ENCODE measurements at regions not wholly inside any gene's neighbourhood (a gene's known extent, or its start where the extent isn't known, plus 50 kb on each side); places are given as distances from the start of the nearest gene placed in this dataset.

- TF ChIP-seq IRF3 (IDR thresholded peaks at IDR 0.05; ENCODE audit: low read depth, low read length), result no peak
- TF ChIP-seq NRF1 (IDR thresholded peaks at IDR 0.05; ENCODE audit: low read depth, low read length), result no peak
- TF ChIP-seq TCF12 (IDR thresholded peaks at IDR 0.05), result no peak
- TF ChIP-seq MAX (IDR thresholded peaks at IDR 0.05; ENCODE audit: low read depth), result no peak
- TF ChIP-seq POLR2AphosphoS5 (IDR thresholded peaks at IDR 0.05; ENCODE audit: low read depth, low read length), result no peak
- no peak for TF ChIP-seq JUND (IDR thresholded peaks at IDR 0.05)
- no peak for TF ChIP-seq GATA2 (CRISPR knock-in tag; IDR thresholded peaks at IDR 0.05)
- no peak for TF ChIP-seq PBX3 (IDR thresholded peaks at IDR 0.05)
- no peak for TF ChIP-seq REST (IDR thresholded peaks at IDR 0.05; ENCODE audit: low read depth, low read length)
- H3K9me3 ChIP-seq, result no peaks in the 10 kb centered on the region
These were observed 1674.9 kb downstream of the HACE1 start for GRCh38 chr6:103184776-103185175.

GRCh38 chr6:103183831-103184411 is 1675.8 kb downstream of the HACE1 start:
- H3K27ac ChIP-seq (ENCODE audit: low read depth in 2 of 2, low read length in 1 of 2), result no peak overlapping the region

More at GRCh38 chr6:103184776-103185175, 1674.9 kb downstream of the HACE1 start:
- ChIA-PET POLR2A (no interaction called here), CTCF (no interaction called here)
- Histone ChIP-seq H3K27ac (ENCODE audit: low read depth in 2 of 2, low read length in 1 of 2) (no peak overlapping the region), H4K20me1 (ENCODE audit: insufficient read depth) (no peaks in the 10 kb centered on the region), H3F3A (replicated peaks; ENCODE audit: insufficient read depth) (no peaks in the 10 kb centered on the region), H3K4me2 (no peak overlapping the region), H3K9me2 (no peaks in the 10 kb centered on the region), H3K4me1 (ENCODE audit: control insufficient read depth in 1 of 2, insufficient read depth in 2 of 2, low read depth in 1 of 2, low read length in 1 of 2) (no peaks in the 10 kb centered on the region), H3K79me2 (ENCODE audit: insufficient read depth) (no peaks in the 10 kb centered on the region), H3K4me3 (ENCODE audit: low read depth in 2 of 2, low read length in 1 of 2) (no peak overlapping the region), H3K27me3 (ENCODE audit: insufficient read depth) (no peaks in the 10 kb centered on the region), H2AFZ (ENCODE audit: low read depth) (no peak overlapping the region), H3K9ac (no peak overlapping the region), H3K36me3 (replicated peaks in 1 of 2; ENCODE audit: control insufficient read depth in 1 of 2, insufficient read depth in 2 of 2, low read length in 1 of 2) (no peaks in the 10 kb centered on the region)
- whole genome bisulfite sequencing (ENCODE audit: low lambda C conversion rate), result 42% methylated on average over 2 of the region's 3 CpGs
- no peak for DNase-seq

More at GRCh38 chr6:103183831-103184411, 1675.8 kb downstream of the HACE1 start:
- no peaks in the 10 kb centered on the region for H3K4me1 ChIP-seq (ENCODE audit: control insufficient read depth in 1 of 2, insufficient read depth in 2 of 2, low read depth in 1 of 2, low read length in 1 of 2)
- H3K36me3 ChIP-seq (replicated peaks in 1 of 2; ENCODE audit: control insufficient read depth in 1 of 2, insufficient read depth in 2 of 2, low read length in 1 of 2), result no peaks in the 10 kb centered on the region
- no peaks in the 10 kb centered on the region for H3F3A ChIP-seq (replicated peaks; ENCODE audit: insufficient read depth)
- TF ChIP-seq FOSL2 (IDR thresholded peaks at IDR 0.05; ENCODE audit: borderline replicate concordance, low read depth) (no peak), TCF12 (IDR thresholded peaks at IDR 0.05) (no peak), REST (IDR thresholded peaks at IDR 0.05; ENCODE audit: low read depth, low read length) (peak; percentile 77; the same call in 1 of the 2 replicates)
- ChIA-PET POLR2A (no interaction called here), CTCF (no interaction called here)
- H3K4me2 ChIP-seq, result no peak overlapping the region
- H2AFZ ChIP-seq (ENCODE audit: low read depth), result no peak overlapping the region
- no peak overlapping the region for H3K9ac ChIP-seq
- no CpG with 5 or more reads among the region's 3 CpGs for WGBS (ENCODE audit: low lambda C conversion rate)
- H3K79me2 ChIP-seq (ENCODE audit: insufficient read depth), result no peaks in the 10 kb centered on the region
- no peaks in the 10 kb centered on the region for H3K27me3 ChIP-seq (ENCODE audit: insufficient read depth)
- DNase-seq, result no peak
- no peaks in the 10 kb centered on the region for H4K20me1 ChIP-seq (ENCODE audit: insufficient read depth)
- no peak overlapping the region for H3K4me3 ChIP-seq (ENCODE audit: low read depth in 2 of 2, low read length in 1 of 2)
- no peaks in the 10 kb centered on the region for H3K9me2 ChIP-seq
- H3K9me3 ChIP-seq, result no peaks in the 10 kb centered on the region
